Chondrocyte (in vitro differentiated cells): ENCODE measurements at regions not wholly inside any gene's neighbourhood (a gene's known extent, or its start where the extent isn't known, plus 50 kb on each side); places are given as distances from the start of the nearest gene placed in this dataset.

ENCODE experiments used
- DNase-seq: peaks from one replicate; pipeline ENCODE4 v3.0.0; 2021; ENCODE audit warnings: mixed read lengths, low spot score
- H3K27ac Mint-ChIP-seq: one replicate; pipeline ENCODE4 v1.8.0; 2021; ENCODE audit warnings: mild to moderate bottlenecking, moderate library complexity, mixed read lengths; ENCODE audit not compliant: unreplicated experiment
- H3K27me3 Mint-ChIP-seq: 2 replicates; pipeline ENCODE4 v1.8.0; 2021; ENCODE audit warnings: low read depth, mixed read lengths
- H3K36me3 Mint-ChIP-seq: 2 replicates; pipeline ENCODE4 v1.8.0; 2021; ENCODE audit warnings: low read depth, mixed read lengths
- H3K4me1 Mint-ChIP-seq: 2 replicates; pipeline ENCODE4 v1.8.0; 2021; ENCODE audit warnings: low read depth, mild to moderate bottlenecking, mixed read lengths
- H3K4me3 Mint-ChIP-seq: one replicate; pipeline ENCODE4 v1.8.0; 2021; ENCODE audit warnings: mild to moderate bottlenecking, moderate library complexity, mixed read lengths; ENCODE audit not compliant: unreplicated experiment
- H3K9me3 Mint-ChIP-seq: 2 replicates; pipeline ENCODE4 v1.8.0; 2021; ENCODE audit warnings: low read depth, mixed read lengths
- TF ChIP-seq, protein P1 (sequence below): fragments of 200-600 bp; sonication (generic); IDR thresholded peaks from 2 replicates; pipeline ENCODE4 v1.5.0; 2021; ENCODE audit warnings: antibody characterized with exemption, mild to moderate bottlenecking, moderate library complexity

- H3K27me3 Mint-ChIP-seq, result no peaks in the 10 kb centered on the region
- peaks cover 3% of the 10 kb centered on the region for H3K36me3 Mint-ChIP-seq
- no peak for DNase-seq
- peaks cover 16% of the 10 kb centered on the region for H3K9me3 Mint-ChIP-seq
- H3K27ac Mint-ChIP-seq, result peak overlapping the region; percentile 34
- TF ChIP-seq, protein P1, sequence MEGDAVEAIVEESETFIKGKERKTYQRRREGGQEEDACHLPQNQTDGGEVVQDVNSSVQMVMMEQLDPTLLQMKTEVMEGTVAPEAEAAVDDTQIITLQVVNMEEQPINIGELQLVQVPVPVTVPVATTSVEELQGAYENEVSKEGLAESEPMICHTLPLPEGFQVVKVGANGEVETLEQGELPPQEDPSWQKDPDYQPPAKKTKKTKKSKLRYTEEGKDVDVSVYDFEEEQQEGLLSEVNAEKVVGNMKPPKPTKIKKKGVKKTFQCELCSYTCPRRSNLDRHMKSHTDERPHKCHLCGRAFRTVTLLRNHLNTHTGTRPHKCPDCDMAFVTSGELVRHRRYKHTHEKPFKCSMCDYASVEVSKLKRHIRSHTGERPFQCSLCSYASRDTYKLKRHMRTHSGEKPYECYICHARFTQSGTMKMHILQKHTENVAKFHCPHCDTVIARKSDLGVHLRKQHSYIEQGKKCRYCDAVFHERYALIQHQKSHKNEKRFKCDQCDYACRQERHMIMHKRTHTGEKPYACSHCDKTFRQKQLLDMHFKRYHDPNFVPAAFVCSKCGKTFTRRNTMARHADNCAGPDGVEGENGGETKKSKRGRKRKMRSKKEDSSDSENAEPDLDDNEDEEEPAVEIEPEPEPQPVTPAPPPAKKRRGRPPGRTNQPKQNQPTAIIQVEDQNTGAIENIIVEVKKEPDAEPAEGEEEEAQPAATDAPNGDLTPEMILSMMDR, result no peak
- peaks cover 14% of the 10 kb centered on the region for H3K4me1 Mint-ChIP-seq
- H3K4me3 Mint-ChIP-seq, result no peak overlapping the region
Observed at GRCh38 chr13:99074693-99075092, 96.8 kb upstream of the DOCK9 start.

DNA sequence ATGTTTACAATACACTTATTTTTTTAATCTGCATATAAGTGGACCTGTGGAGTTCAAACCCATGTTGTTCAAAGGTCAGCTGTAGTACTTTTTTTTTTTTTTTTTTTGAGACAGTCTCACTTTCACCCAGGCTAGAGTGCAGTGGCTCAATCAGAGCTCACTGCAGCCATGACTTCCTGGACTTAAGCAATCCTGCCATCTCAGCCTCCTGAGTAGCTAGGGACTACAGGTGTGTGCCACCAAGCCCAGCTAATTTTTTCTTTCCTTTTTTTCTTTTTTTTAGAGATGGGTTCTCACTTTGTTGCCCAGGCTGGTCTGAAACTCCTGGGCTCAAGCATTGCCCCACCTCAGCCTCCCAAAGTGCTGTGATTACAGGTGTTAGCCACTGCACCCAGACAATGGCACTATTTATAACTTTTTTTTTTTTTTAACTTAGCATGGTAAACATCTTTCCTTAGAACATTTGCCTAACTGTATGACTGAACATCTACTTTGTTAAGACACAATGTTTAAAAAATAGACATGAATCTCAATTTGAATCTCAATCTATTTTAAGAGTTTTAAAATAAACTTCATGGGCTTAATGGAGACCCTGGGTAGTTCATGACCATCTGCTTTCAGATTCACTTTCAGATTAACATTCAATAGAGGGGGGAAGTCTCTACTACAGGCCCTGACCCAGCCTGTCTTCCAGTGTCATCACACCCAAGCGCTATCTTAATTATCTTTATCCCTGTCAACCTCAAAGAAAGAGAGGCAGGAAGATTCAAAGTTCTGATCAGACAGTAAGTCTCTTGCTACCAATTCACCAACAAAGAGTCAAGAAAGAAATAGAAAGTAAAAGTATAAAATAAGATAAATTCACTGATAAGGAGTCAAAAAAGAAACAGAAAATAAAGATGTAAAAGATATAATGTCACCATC is 97.7 kb upstream of the DOCK9 start:
- Mint-ChIP-seq H3K36me3 (peaks cover 3% of the 10 kb centered on the region), H3K4me1 (peaks cover 14% of the 10 kb centered on the region)

DNA sequence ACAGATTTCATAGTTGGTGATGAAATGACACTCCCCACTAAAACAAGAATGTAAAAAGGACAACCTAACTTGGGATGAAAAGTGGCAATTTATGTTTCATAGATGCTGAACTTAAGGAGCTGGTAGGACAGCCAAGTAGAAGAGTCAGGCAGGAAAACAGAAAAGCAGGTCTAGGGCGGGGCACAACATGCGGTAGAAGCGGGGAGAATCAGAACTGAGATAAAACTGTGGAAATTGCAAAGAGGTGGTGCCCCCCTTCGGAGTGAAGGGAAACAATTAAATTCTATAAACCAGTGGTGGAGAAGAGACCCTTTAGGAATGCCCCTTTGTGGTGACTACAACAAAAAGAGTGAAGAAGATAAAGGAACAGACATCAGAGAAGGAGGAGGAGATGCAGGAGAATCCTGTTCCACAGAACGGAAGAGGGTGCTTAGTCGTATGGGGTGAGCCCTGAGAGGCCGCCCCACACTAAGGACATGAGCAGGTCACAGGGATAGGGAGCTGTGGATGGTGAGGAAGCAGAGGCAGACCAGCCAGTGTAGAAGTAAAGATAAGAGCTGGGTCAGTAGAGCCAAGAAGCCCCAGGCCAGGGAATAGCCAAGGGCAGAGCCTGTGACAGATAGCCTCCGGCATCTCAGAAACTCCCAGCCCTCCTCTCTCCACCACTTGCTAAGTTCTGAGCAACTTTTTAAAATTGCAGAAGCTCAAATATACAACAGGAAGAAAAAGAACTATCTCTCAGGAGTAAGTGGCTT is 100.3 kb upstream of the DOCK9 start:
- H3K4me3 Mint-ChIP-seq, result no peak overlapping the region
- no peak for DNase-seq
- H3K27ac Mint-ChIP-seq, result no peak overlapping the region
- TF ChIP-seq, protein P1, result no peak
- peaks cover 2% of the 10 kb centered on the region for H3K36me3 Mint-ChIP-seq
- no peaks in the 10 kb centered on the region for H3K27me3 Mint-ChIP-seq
- peaks cover 11% of the 10 kb centered on the region for H3K9me3 Mint-ChIP-seq
- peaks cover 14% of the 10 kb centered on the region for H3K4me1 Mint-ChIP-seq

More for the DNA sequence above, 97.7 kb upstream of the DOCK9 start:
- DNase-seq, result no peak
- Mint-ChIP-seq H3K4me3 (no peak overlapping the region), H3K9me3 (peaks cover 16% of the 10 kb centered on the region), H3K27me3 (no peaks in the 10 kb centered on the region), H3K27ac (no peak overlapping the region)
- TF ChIP-seq, protein P1, result no peak

GRCh38 chr13:99080131-99080530 is 102.3 kb upstream of the DOCK9 start:
- no peaks in the 10 kb centered on the region for H3K36me3 Mint-ChIP-seq

GRCh38 chr13:99083981-99084380 is 106.1 kb upstream of the DOCK9 start:
- TF ChIP-seq, protein P1, result no peak
- Mint-ChIP-seq H3K4me3 (no peak overlapping the region), H3K36me3 (no peaks in the 10 kb centered on the region), H3K9me3 (no peaks in the 10 kb centered on the region), H3K27me3 (no peaks in the 10 kb centered on the region), H3K27ac (no peak overlapping the region), H3K4me1 (peaks cover 20% of the 10 kb centered on the region)
- DNase-seq, result no peak

More at GRCh38 chr13:99080131-99080530, 102.3 kb upstream of the DOCK9 start:
- Mint-ChIP-seq H3K9me3 (no peaks in the 10 kb centered on the region), H3K4me3 (no peak overlapping the region), H3K27ac (no peak overlapping the region), H3K27me3 (no peaks in the 10 kb centered on the region), H3K4me1 (peaks cover 13% of the 10 kb centered on the region)
- TF ChIP-seq, protein P1, result no peak
- no peak for DNase-seq
